HepG2 (cell line): ENCODE measurements at regions not wholly inside any gene's neighbourhood (a gene's known extent, or its start where the extent isn't known, plus 50 kb on each side); places are given as distances from the start of the nearest gene placed in this dataset.

Source experiments
- ATAC-seq: fragments of 200-7000 bp; cut with Tn5 transposase; 3 replicates; pipeline ENCODE4 v1.9.1; 2020; ENCODE audit warnings: mild to moderate bottlenecking, moderate library complexity
- BruUV-seq: library from RNA; stranded (reverse); fragments of 400-500 nt; replicated peaks from 2 replicates; lab custom pipeline; 2021; lab: Mats Ljungman, UMichigan
- CTCF ChIA-PET: fragments of 300-600 bp; formaldehyde crosslinking; extraction: SDS; loops from one replicate; lab custom pipeline; 2021; ENCODE audit warnings: low total read pairs, inconsistent platforms, low intra/inter-chr PET ratio; lab: Yijun Ruan, JAX
- POLR2A ChIA-PET: fragments of 350-600 bp; sonication (Branson Sonifier 250); formaldehyde crosslinking; loops from one replicate; lab custom pipeline; 2020; ENCODE audit warnings: antibody characterized with exemption, inconsistent platforms; lab: Yijun Ruan, JAX
- DNase-seq: peaks from one replicate; pipeline ENCODE4 v3.0.0-alpha.2; 2015; ENCODE audit warnings: low spot score
- FAIRE-seq: peaks from 3 replicates; lab custom pipeline; 2011; peaks lifted over from hg19 to GRCh38; lab: Jason Lieb, UNC
- H2AFZ ChIP-seq: one replicate; pipeline ENCODE4 v1.6.1; 2011; ENCODE audit warnings: low read length, inconsistent platforms
- H3K27ac ChIP-seq: fragments of 300-600 bp; 3 replicates; pipeline ENCODE4 v1.8.0; 2011; ENCODE audit warnings: mixed run types, mild to moderate bottlenecking, mixed read lengths, low read length, inconsistent platforms; ENCODE audit not compliant: insufficient read depth; ENCODE audit errors: extremely low read length
- H3K27me3 ChIP-seq, 2 experiments: fragments of 200-600 bp in 1 of 2; 2 replicates in 1 of 2; 3 replicates in 1 of 2; pipeline versions ENCODE4 v1.6.0 to v1.8.0; 2011; ENCODE audit warnings: low read length in 2 of 2, mild to moderate bottlenecking in 2 of 2, moderate library complexity in 2 of 2, inconsistent platforms in 1 of 2; ENCODE audit not compliant: insufficient read depth in 2 of 2, control insufficient read depth in 1 of 2
- H3K36me3 ChIP-seq, 2 experiments: fragments of 200-600 bp in 1 of 2; replicated peaks in 1 of 2; 2 replicates in 1 of 2; 3 replicates in 1 of 2; pipeline versions ENCODE4 v1.5.1 to v1.8.0; 2011; ENCODE audit warnings: low read length in 2 of 2, inconsistent platforms in 1 of 2; ENCODE audit not compliant: insufficient read depth in 2 of 2, control insufficient read depth in 1 of 2
- H3K4me1 ChIP-seq: 2 replicates; pipeline ENCODE4 v1.5.1; 2012; ENCODE audit warnings: low read length, inconsistent platforms; ENCODE audit not compliant: insufficient read depth
- H3K4me2 ChIP-seq: 2 replicates; pipeline ENCODE4 v1.6.0; 2011; ENCODE audit warnings: low read depth, low read length, inconsistent platforms
- H3K4me3 ChIP-seq, 3 experiments: fragments of 200-600 bp in 1 of 3; sonication (generic), shearing (Covaris generic) in 1 of 3; replicated peaks in 1 of 3; 2 replicates each; pipeline ENCODE4 v1.5.1; 2011 to 2016; ENCODE audit warnings: low read length in 3 of 3, inconsistent platforms in 2 of 3, low read depth in 2 of 3, mild to moderate bottlenecking in 2 of 3, control low read depth in 1 of 3, mixed read lengths in 1 of 3; ENCODE audit not compliant: insufficient read depth in 1 of 3
- H3K79me2 ChIP-seq: one replicate; pipeline ENCODE4 v1.6.1; 2011; ENCODE audit warnings: low read length, inconsistent platforms; ENCODE audit not compliant: insufficient read depth
- H3K9ac ChIP-seq: 2 replicates; pipeline ENCODE4 v1.6.0; 2011; ENCODE audit warnings: mild to moderate bottlenecking, low read depth, low read length, inconsistent platforms; ENCODE audit not compliant: insufficient read depth
- H3K9me3 ChIP-seq: 2 replicates; pipeline ENCODE4 v1.5.1; 2012; ENCODE audit warnings: mild to moderate bottlenecking, low read length
- H4K20me1 ChIP-seq: 2 replicates; pipeline ENCODE4 v1.6.0; 2011; ENCODE audit warnings: inconsistent platforms, mild to moderate bottlenecking, low read length, moderate library complexity; ENCODE audit not compliant: insufficient read depth
- HIVEP1 ChIP-seq: sonication (generic); formaldehyde crosslinking; IDR thresholded peaks from 2 replicates; pipeline ENCODE4 v1.4.0; 2020; ENCODE audit warnings: mild to moderate bottlenecking, missing genetic modification reagents
- KLF9 ChIP-seq: IDR thresholded peaks from 2 replicates; pipeline ENCODE4 v1.6.1; 2016; ENCODE audit warnings: low read depth
- PAX8 ChIP-seq: sonication (generic); formaldehyde crosslinking; IDR thresholded peaks from 2 replicates; pipeline ENCODE4 v1.8.0; 2022; ENCODE audit warnings: mild to moderate bottlenecking, missing genetic modification reagents, borderline replicate concordance
- RNF2 ChIP-seq: fragments of 450-650 bp; conservative IDR thresholded peaks from 2 replicates; pipeline ENCODE4 v1.6.1; 2016; ENCODE audit warnings: low read depth
- SAFB2 ChIP-seq: sonication (generic); formaldehyde crosslinking; IDR thresholded peaks from 2 replicates; pipeline ENCODE4 v1.5.1; 2020; ENCODE audit warnings: missing genetic modification reagents, low read depth, mild to moderate bottlenecking, borderline replicate concordance
- TBX3 ChIP-seq: fragments of 450-650 bp; IDR thresholded peaks from 2 replicates; pipeline ENCODE4 v1.6.1; 2017; ENCODE audit warnings: antibody characterized with exemption, mild to moderate bottlenecking, inconsistent platforms, borderline replicate concordance
- TCF7L2 ChIP-seq: IDR thresholded peaks from 2 replicates; pipeline ENCODE4 v1.6.1; 2011; ENCODE audit warnings: mild to moderate bottlenecking, low read depth, low read length, moderate library complexity
- TOPORS ChIP-seq: sonication (generic); formaldehyde crosslinking; IDR thresholded peaks from 2 replicates; pipeline ENCODE4 v1.8.0; 2023; ENCODE audit warnings: mild to moderate bottlenecking, missing genetic modification reagents
- ZNF292 ChIP-seq: sonication (generic); formaldehyde crosslinking; IDR thresholded peaks from 2 replicates; pipeline ENCODE4 v1.8.1; 2022; ENCODE audit warnings: mild to moderate bottlenecking, low read depth, missing genetic modification reagents, borderline replicate concordance
- ZNF329 ChIP-seq: sonication (generic); formaldehyde crosslinking; IDR thresholded peaks from 2 replicates; pipeline ENCODE4 v1.9.0; 2021; ENCODE audit warnings: low read depth, mild to moderate bottlenecking, missing genetic modification reagents
- ZNF652 ChIP-seq: IDR thresholded peaks from 2 replicates; pipeline ENCODE4 v1.6.1; 2016; ENCODE audit warnings: low read depth, borderline replicate concordance
- ZNF674 ChIP-seq: sonication (generic); formaldehyde crosslinking; IDR thresholded peaks from 2 replicates; pipeline ENCODE4 v1.5.0; 2020; ENCODE audit warnings: low read depth, mild to moderate bottlenecking, missing genetic modification reagents
- ZSCAN25 ChIP-seq: sonication (generic); formaldehyde crosslinking; IDR thresholded peaks from 2 replicates; pipeline ENCODE4 v1.8.0; 2022; ENCODE audit warnings: mild to moderate bottlenecking, missing genetic modification reagents
- WGBS: methylation state at CpG from one replicate; pipeline ENCODE4 v1.1.6; 2017; ENCODE audit warnings: low lambda C conversion rate; 5-methylcytosine and 5-hydroxymethylcytosine counted together
- in situ Hi-C: cut with HindIII; loops from 2 replicates; pipeline ENCODE4 v1.10.0; 2017; ENCODE audit warnings: low pct_unique_long_range_greater_than_20kb; ENCODE audit not compliant: extremely low pct_ligation_motif_present
- intact Hi-C: fragments of 100-400 bp; cut with micrococcal nuclease; formaldehyde crosslinking; loops from one replicate; pipeline ENCODE4 v1.10.0; 2022; ENCODE audit not compliant: unreplicated experiment
- TF ChIP-seq, protein P1 (sequence below): sonication (generic); formaldehyde crosslinking; IDR thresholded peaks from 2 replicates; pipeline ENCODE4 v1.5.0; 2020; ENCODE audit warnings: missing genetic modification reagents, mild to moderate bottlenecking, borderline replicate concordance
- TF ChIP-seq, protein P2 (sequence below): IDR thresholded peaks from 2 replicates; pipeline ENCODE4 v1.6.1; 2018; ENCODE audit warnings: missing genetic modification reagents

DNA sequence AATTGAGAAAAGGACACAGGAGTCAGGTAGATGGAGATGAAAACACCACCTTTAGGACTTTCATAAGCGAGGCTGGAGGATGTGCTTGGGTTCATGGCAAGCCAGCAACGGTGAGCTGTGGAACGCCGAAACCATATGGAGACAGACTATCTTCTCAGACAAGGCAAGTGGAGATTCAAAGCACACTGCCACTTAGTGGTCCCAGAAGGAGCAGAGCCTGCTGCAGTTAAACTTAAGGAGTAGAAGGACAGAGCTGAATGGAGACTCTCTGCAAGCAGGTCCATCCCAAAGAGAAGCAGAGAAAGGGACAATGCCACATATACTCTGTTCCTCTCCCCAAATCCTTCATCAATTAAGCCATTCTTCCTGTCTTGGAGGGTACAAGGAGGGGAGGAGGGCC is 236.3 kb upstream of the HABP2 start:
- no peak for DNase-seq
- no peaks in the 10 kb centered on the region for H3K36me3 ChIP-seq
- no peak for FAIRE-seq
- POLR2A ChIA-PET = no interaction called here
- H3K4me3 ChIP-seq = no peak overlapping the region
- ATAC-seq = no peak
- no peaks in the 10 kb centered on the region for H4K20me1 ChIP-seq
- H3K27ac ChIP-seq = no peak overlapping the region
- H3K79me2 ChIP-seq = no peaks in the 10 kb centered on the region
- peaks cover 0 to 15% of the 10 kb centered on the region in 2 experiments; a peak in 2 of 5 replicates for H3K27me3 ChIP-seq
- in situ Hi-C loops (no loop called here), intact Hi-C loops (no loop called here)
- peaks cover 4% of the 10 kb centered on the region; the same call in 1 of the 2 replicates for H3K9me3 ChIP-seq
- no peak overlapping the region for H3K9ac ChIP-seq
- CTCF ChIA-PET = no interaction called here
- H2AFZ ChIP-seq = no peak overlapping the region
- H3K4me1 ChIP-seq = no peaks in the 10 kb centered on the region
- no peak overlapping the region for H3K4me2 ChIP-seq
- no TSS peak for BruUV-seq
- 33% methylated on average over 4 of the region's 4 CpGs for WGBS
- no peak for TF ChIP-seq ZNF652 (CRISPR knock-in tag)
- no peak for TF ChIP-seq TCF7L2
- no peak for TF ChIP-seq RNF2
- no peak for TF ChIP-seq ZSCAN25 (CRISPR knock-in tag)
- TF ChIP-seq ZNF292 (CRISPR knock-in tag) = no peak
- TF ChIP-seq ZNF674 (CRISPR knock-in tag) = no peak
- no peak for TF ChIP-seq TOPORS
- TF ChIP-seq TBX3 = no peak
- TF ChIP-seq, protein P1, sequence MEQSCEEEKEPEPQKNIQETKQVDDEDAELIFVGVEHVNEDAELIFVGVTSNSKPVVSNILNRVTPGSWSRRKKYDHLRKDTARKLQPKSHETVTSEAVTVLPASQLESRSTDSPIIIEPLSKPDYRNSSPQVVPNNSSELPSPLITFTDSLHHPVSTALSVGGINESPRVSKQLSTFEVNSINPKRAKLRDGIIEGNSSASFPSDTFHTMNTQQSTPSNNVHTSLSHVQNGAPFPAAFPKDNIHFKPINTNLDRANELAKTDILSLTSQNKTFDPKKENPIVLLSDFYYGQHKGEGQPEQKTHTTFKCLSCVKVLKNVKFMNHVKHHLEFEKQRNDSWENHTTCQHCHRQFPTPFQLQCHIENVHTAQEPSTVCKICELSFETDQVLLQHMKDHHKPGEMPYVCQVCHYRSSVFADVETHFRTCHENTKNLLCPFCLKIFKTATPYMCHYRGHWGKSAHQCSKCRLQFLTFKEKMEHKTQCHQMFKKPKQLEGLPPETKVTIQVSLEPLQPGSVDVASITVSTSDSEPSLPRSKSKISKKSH (CRISPR knock-in tag) = no peak
- no peak for TF ChIP-seq ZNF329 (CRISPR knock-in tag)
- TF ChIP-seq HIVEP1 = no peak
- TF ChIP-seq SAFB2 = no peak
- no peak for TF ChIP-seq PAX8
- no peak for TF ChIP-seq KLF9 (CRISPR knock-in tag)
- TF ChIP-seq, protein P2, sequence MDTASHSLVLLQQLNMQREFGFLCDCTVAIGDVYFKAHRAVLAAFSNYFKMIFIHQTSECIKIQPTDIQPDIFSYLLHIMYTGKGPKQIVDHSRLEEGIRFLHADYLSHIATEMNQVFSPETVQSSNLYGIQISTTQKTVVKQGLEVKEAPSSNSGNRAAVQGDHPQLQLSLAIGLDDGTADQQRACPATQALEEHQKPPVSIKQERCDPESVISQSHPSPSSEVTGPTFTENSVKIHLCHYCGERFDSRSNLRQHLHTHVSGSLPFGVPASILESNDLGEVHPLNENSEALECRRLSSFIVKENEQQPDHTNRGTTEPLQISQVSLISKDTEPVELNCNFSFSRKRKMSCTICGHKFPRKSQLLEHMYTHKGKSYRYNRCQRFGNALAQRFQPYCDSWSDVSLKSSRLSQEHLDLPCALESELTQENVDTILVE (CRISPR knock-in tag) = no peak
- TF ChIP-seq, all 625 proteins: peak for 0
